Hepatocyte (in vitro differentiated cells): ENCODE measurements at regions not wholly inside any gene's neighbourhood (a gene's known extent, or its start where the extent isn't known, plus 50 kb on each side); places are given as distances from the start of the nearest gene placed in this dataset.

Experiments
- DNase-seq: peaks from one replicate; pipeline ENCODE4 v3.0.0-alpha.2; 2016; ENCODE audit warnings: low spot score
- H2AFZ ChIP-seq: fragments of 200-600 bp; sonication (generic); 2 replicates; pipeline ENCODE4 v1.6.0; 2016; ENCODE audit warnings: antibody characterized with exemption, mild to moderate bottlenecking
- H3K27ac ChIP-seq: fragments of 200-600 bp; sonication (generic); 2 replicates; pipeline ENCODE4 v1.5.1; 2016; ENCODE audit warnings: mild to moderate bottlenecking
- H3K27me3 ChIP-seq: fragments of 200-600 bp; sonication (generic); 2 replicates; pipeline ENCODE4 v1.6.1; 2016
- H3K36me3 ChIP-seq: fragments of 200-600 bp; sonication (generic); replicated peaks from 2 replicates; pipeline ENCODE4 v1.5.1; 2016; ENCODE audit warnings: low read depth; ENCODE audit not compliant: insufficient read depth
- H3K4me1 ChIP-seq: fragments of 200-600 bp; sonication (generic); 2 replicates; pipeline ENCODE4 v1.5.1; 2016; ENCODE audit warnings: mild to moderate bottlenecking, moderate library complexity; ENCODE audit not compliant: insufficient read depth
- H3K4me2 ChIP-seq: fragments of 200-600 bp; sonication (generic); 2 replicates; pipeline ENCODE4 v1.6.0; 2016
- H3K4me3 ChIP-seq: fragments of 200-600 bp; sonication (generic); 2 replicates; pipeline ENCODE4 v1.5.1; 2016; ENCODE audit warnings: mild to moderate bottlenecking
- H3K79me2 ChIP-seq: fragments of 200-600 bp; sonication (generic); 2 replicates; pipeline ENCODE4 v1.6.0; 2017; ENCODE audit warnings: mild to moderate bottlenecking
- H3K9me2 ChIP-seq: fragments of 200-600 bp; sonication (generic); replicated peaks from 2 replicates; pipeline ENCODE4 v1.6.0; 2017; ENCODE audit warnings: mild to moderate bottlenecking; ENCODE audit not compliant: insufficient read depth
- H3K9me3 ChIP-seq: fragments of 200-600 bp; sonication (generic); 2 replicates; pipeline ENCODE4 v1.5.1; 2016; ENCODE audit warnings: low read depth, mild to moderate bottlenecking
- H4K20me1 ChIP-seq: fragments of 200-600 bp; sonication (generic); 2 replicates; pipeline ENCODE4 v1.6.0; 2016; ENCODE audit warnings: mild to moderate bottlenecking; ENCODE audit not compliant: insufficient read depth, poor library complexity, severe bottlenecking
- EZH2 ChIP-seq: fragments of 200-600 bp; sonication (generic); IDR thresholded peaks from 2 replicates; pipeline ENCODE4 v1.6.1; 2016; ENCODE audit warnings: antibody characterized with exemption, mild to moderate bottlenecking, borderline replicate concordance
- EZH2phosphoT487 ChIP-seq: fragments of 200-600 bp; sonication (generic); IDR thresholded peaks from one replicate; pipeline ENCODE4 v1.6.1; 2018; ENCODE audit warnings: antibody characterized with exemption, mild to moderate bottlenecking, low read depth, moderate library complexity; ENCODE audit not compliant: unreplicated experiment, severe bottlenecking
- WGBS: methylation state at CpG from one replicate; pipeline ENCODE4 v1.1.6; 2016; ENCODE audit warnings: low lambda C conversion rate; ENCODE audit errors: missing lambda C conversion rate; 5-methylcytosine and 5-hydroxymethylcytosine counted together
- TF ChIP-seq, protein P1 (sequence below): fragments of 200-600 bp; sonication (generic); IDR thresholded peaks from 2 replicates; pipeline ENCODE4 v1.5.1; 2016; ENCODE audit warnings: antibody characterized with exemption, mild to moderate bottlenecking; ENCODE audit not compliant: poor library complexity

DNA sequence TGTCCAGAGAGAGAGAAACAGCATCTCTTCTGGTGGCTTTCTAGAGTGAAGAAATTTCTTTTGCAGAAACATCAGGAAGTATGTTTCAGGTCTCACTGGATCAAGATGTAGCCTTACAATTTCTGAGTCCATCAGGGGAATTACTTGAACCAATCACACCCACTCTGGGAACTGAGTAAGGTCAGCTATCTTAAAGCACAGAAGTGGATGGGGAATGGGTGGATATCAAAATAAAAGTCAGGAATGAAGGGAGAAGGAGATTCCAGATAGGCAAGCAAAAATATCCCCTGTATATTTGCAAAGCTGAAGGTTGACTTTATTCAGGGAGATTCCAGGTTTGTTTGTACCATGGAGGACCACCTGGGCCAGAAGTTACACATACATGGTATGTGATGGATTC, 188.0 kb downstream of the CYRIA start:
- Histone ChIP-seq H3K4me3 (no peak overlapping the region), H3K27me3 (no peaks in the 10 kb centered on the region), H3K9me2 (no peaks in the 10 kb centered on the region), H4K20me1 (no peaks in the 10 kb centered on the region), H2AFZ (no peak overlapping the region), H3K36me3 (no peaks in the 10 kb centered on the region), H3K4me1 (no peaks in the 10 kb centered on the region), H3K4me2 (no peak overlapping the region), H3K27ac (no peak overlapping the region), H3K9me3 (no peaks in the 10 kb centered on the region), H3K79me2 (no peaks in the 10 kb centered on the region)
- TF ChIP-seq EZH2: no peak
- no peak for TF ChIP-seq EZH2phosphoT487
- TF ChIP-seq, protein P1, sequence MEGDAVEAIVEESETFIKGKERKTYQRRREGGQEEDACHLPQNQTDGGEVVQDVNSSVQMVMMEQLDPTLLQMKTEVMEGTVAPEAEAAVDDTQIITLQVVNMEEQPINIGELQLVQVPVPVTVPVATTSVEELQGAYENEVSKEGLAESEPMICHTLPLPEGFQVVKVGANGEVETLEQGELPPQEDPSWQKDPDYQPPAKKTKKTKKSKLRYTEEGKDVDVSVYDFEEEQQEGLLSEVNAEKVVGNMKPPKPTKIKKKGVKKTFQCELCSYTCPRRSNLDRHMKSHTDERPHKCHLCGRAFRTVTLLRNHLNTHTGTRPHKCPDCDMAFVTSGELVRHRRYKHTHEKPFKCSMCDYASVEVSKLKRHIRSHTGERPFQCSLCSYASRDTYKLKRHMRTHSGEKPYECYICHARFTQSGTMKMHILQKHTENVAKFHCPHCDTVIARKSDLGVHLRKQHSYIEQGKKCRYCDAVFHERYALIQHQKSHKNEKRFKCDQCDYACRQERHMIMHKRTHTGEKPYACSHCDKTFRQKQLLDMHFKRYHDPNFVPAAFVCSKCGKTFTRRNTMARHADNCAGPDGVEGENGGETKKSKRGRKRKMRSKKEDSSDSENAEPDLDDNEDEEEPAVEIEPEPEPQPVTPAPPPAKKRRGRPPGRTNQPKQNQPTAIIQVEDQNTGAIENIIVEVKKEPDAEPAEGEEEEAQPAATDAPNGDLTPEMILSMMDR: no peak
- no peak for DNase-seq

DNA sequence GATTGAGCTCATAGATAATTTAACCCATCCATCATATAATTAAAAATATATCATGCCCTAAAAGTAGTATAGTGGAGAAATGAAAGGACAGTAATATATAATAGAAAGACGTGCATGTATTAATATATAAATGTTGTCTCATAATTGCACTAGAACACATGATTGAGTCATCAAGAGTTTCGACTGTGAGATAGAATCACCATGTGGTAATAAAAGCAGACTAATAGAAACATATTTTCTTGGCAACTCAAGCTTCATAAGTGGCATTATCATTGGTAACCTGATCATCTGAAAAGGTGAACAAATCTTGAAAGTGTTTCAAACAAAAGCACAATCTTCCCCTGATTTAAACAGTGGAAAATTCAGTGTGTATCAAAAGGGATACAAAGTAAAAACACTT, 188.8 kb downstream of the CYRIA start:
- Histone ChIP-seq H3K27ac (no peak overlapping the region), H3K4me3 (no peak overlapping the region), H3K9me3 (no peaks in the 10 kb centered on the region), H3K36me3 (no peaks in the 10 kb centered on the region), H3K79me2 (no peaks in the 10 kb centered on the region), H3K4me2 (no peak overlapping the region), H3K27me3 (no peaks in the 10 kb centered on the region), H3K4me1 (no peaks in the 10 kb centered on the region), H3K9me2 (no peaks in the 10 kb centered on the region), H2AFZ (no peak overlapping the region), H4K20me1 (no peaks in the 10 kb centered on the region)
- DNase-seq: no peak
- WGBS: 36% methylated on average over 2 of the region's 2 CpGs
- TF ChIP-seq EZH2 (no peak), EZH2phosphoT487 (no peak)
- TF ChIP-seq, protein P1: no peak

DNA sequence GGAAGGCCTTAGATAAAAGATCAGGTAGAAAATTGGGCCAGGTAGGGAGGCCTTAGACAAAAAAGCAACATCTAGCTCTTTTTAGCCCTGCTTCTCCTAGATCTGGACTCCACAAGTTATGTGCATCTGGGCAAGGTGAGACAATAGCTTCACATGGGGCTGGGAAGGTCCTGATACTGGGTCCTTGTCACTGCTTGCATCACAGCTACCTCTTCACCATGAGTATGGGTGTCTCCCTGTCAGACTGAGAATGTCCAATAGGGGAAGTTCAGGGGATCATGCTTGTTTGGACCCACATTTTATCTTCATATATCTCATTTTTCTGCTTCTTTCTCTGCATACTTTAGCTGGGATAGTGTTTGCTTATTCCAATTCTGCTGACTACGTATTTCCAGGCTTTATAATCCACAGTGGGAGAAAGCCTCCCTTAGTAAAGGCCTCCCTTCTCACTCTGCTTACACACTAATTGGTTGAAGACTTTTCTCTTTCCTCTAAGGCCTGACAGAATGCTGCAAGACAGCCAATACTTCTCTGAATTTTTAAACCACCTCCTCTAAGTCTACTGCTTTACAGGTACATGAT, 189.6 kb downstream of the CYRIA start:
- 92% methylated on average over 1 of the region's 1 CpG for WGBS
- no peak overlapping the region for H3K27ac ChIP-seq
- H2AFZ ChIP-seq: no peak overlapping the region

More for the DNA sequence above, 189.6 kb downstream of the CYRIA start:
- Histone ChIP-seq H3K27me3 (no peaks in the 10 kb centered on the region), H3K9me2 (no peaks in the 10 kb centered on the region), H3K4me2 (no peak overlapping the region), H3K4me1 (no peaks in the 10 kb centered on the region), H3K4me3 (no peak overlapping the region), H4K20me1 (no peaks in the 10 kb centered on the region), H3K9me3 (no peaks in the 10 kb centered on the region), H3K36me3 (no peaks in the 10 kb centered on the region), H3K79me2 (no peaks in the 10 kb centered on the region)
- DNase-seq: no peak
- TF ChIP-seq, protein P1: no peak
- TF ChIP-seq EZH2 (no peak), EZH2phosphoT487 (no peak)
